NCI-H2171 (cell line): ENCODE measurements at regions not wholly inside any gene's neighbourhood (a gene's known extent, or its start where the extent isn't known, plus 50 kb on each side); places are given as distances from the start of the nearest gene placed in this dataset.

Source experiments
- DNase-seq: peaks from one replicate; lab custom pipeline; 2025; lab: John Stamatoyannopoulos, UW

- no peak for DNase-seq
These were observed 1246.1 kb upstream of the TENM4 start for GRCh38 chr11:80686889-80687288.

- DNase-seq, result no peak
These were observed 1232.7 kb upstream of the TENM4 start for GRCh38 chr11:80673566-80673965.

GRCh38 chr11:80669620-80670019 lies 1228.8 kb upstream of the TENM4 start:
- DNase-seq, result no peak

GRCh38 chr11:80668039-80668438 lies 1227.2 kb upstream of the TENM4 start:
- DNase-seq, result no peak

- no peak for DNase-seq
These were observed 1215.0 kb upstream of the TENM4 start for GRCh38 chr11:80655834-80656233.

- DNase-seq, result no peak
These were observed 1210.1 kb upstream of the TENM4 start for GRCh38 chr11:80650966-80651365.

GRCh38 chr11:80649186-80649585 lies 1208.4 kb upstream of the TENM4 start:
- DNase-seq, result no peak

- no peak for DNase-seq
These were observed 1197.5 kb upstream of the TENM4 start for GRCh38 chr11:80638296-80638695.

- DNase-seq, result no peak
These were observed 1196.7 kb upstream of the TENM4 start for GRCh38 chr11:80637571-80637970.

GRCh38 chr11:80636999-80637398 lies 1196.2 kb upstream of the TENM4 start:
- no peak for DNase-seq

GRCh38 chr11:80635178-80635577 lies 1194.3 kb upstream of the TENM4 start:
- DNase-seq, result no peak

- DNase-seq, result no peak
These were observed 1191.9 kb upstream of the TENM4 start for GRCh38 chr11:80632691-80633090.

GRCh38 chr11:80632156-80632555 lies 1191.3 kb upstream of the TENM4 start:
- DNase-seq, result no peak

- DNase-seq, result no peak
These were observed 1188.6 kb upstream of the TENM4 start for GRCh38 chr11:80629466-80629865.

GRCh38 chr11:80627364-80627763 lies 1186.5 kb upstream of the TENM4 start:
- DNase-seq, result no peak

GRCh38 chr11:80626721-80627120 lies 1185.9 kb upstream of the TENM4 start:
- DNase-seq, result no peak

- no peak for DNase-seq
These were observed 1184.7 kb upstream of the TENM4 start for GRCh38 chr11:80625563-80625962.

GRCh38 chr11:80621871-80622270 lies 1181.0 kb upstream of the TENM4 start:
- no peak for DNase-seq

GRCh38 chr11:80620867-80621266 lies 1180.0 kb upstream of the TENM4 start:
- no peak for DNase-seq

- no peak for DNase-seq
These were observed 1176.3 kb upstream of the TENM4 start for GRCh38 chr11:80617156-80617555.

GRCh38 chr11:80616070-80616800 lies 1175.4 kb upstream of the TENM4 start:
- no peak for DNase-seq

GRCh38 chr11:80613655-80614054 lies 1172.8 kb upstream of the TENM4 start:
- DNase-seq, result no peak

- no peak for DNase-seq
These were observed 1169.7 kb upstream of the TENM4 start for GRCh38 chr11:80610516-80610915.

- DNase-seq, result no peak
These were observed 1162.6 kb upstream of the TENM4 start for GRCh38 chr11:80603472-80603871.
